NCI-H446 treated with DMSO at 0.1 percent for 48 hours (cell line): ENCODE measurements at regions not wholly inside any gene's neighbourhood (a gene's known extent, or its start where the extent isn't known, plus 50 kb on each side); places are given as distances from the start of the nearest gene placed in this dataset.

Experiments used
- DNase-seq: peaks from one replicate; lab custom pipeline; 2025; lab: John Stamatoyannopoulos, UW

DNA sequence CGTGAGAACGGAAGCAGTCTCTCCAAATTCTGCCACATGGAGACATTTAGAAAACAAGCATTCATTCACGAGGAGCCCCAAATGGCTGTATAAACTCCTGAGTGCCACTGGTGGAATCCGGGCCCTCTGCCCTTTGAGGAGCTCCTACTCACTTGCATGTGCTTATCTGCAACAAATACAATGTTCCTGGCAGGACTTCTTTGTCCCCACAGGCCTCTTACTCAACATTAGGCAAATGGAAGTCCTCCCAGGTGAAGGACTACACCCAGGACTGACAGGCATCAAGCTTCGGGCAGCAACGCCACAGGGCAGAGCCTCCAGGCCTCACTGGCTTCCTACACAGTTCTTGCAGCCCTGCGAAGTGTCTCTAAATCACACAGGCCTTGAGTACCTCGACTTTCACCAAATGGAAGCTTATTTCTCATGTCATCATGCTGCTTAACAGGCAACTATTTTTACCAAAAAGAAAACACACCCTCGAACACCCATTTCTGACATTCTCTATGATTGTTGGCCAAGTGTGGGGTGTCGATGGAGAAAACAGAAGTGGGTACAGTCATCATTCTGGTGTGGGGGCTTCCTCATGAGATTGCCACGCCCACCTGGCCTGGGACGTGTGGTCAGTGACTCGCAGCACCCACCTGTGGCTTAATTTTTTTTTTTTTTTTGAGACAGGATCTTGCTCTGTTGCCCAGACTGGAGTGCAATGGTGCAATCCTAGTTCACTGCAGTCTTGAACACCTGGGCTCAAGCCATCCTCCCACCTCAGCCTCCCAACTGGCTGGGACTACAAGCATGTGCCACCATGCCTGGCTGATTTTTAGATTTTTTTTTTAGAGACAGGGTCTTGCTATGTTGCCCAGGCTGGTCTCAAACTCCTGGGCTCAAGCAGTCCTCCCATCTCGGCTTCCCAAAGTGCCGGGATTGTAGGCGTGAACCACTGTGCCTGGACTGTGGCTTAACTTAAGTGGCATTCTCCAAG is 186.8 kb upstream of the GLI2 start:
- no peak for DNase-seq

- DNase-seq: no peak
Observed at GRCh38 chr2:120549841-120550240, 185.8 kb upstream of the GLI2 start.

GRCh38 chr2:120550282-120550681 is 185.4 kb upstream of the GLI2 start:
- no peak for DNase-seq

DNA sequence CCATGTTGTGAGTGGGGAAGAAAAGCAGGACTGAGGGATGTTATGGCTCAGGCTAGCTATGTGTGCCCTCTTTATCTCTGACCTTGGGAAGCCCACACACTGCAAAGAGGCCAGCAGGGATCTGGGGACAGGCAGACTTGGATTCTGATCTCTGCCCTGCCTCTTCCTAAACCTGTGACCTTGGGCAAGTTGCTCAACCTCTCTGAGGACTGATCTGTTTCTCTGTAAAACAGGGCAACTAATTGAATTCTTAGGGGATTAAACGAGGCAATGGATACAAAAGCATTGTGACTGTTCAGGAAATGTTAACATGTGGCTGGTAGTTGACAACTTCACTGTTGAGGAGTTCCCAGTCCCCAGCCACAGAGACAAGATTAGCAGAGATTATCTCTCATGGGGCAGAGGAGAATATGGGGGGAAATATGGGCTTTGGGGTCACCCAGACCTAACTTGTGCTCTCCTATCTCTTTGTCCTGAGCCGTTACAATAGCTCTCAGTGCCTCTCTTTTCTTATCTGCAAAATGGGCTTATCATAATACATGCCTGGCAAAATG is 184.7 kb upstream of the GLI2 start:
- no peak for DNase-seq

GRCh38 chr2:120551522-120551921 is 184.1 kb upstream of the GLI2 start:
- DNase-seq: no peak

DNA sequence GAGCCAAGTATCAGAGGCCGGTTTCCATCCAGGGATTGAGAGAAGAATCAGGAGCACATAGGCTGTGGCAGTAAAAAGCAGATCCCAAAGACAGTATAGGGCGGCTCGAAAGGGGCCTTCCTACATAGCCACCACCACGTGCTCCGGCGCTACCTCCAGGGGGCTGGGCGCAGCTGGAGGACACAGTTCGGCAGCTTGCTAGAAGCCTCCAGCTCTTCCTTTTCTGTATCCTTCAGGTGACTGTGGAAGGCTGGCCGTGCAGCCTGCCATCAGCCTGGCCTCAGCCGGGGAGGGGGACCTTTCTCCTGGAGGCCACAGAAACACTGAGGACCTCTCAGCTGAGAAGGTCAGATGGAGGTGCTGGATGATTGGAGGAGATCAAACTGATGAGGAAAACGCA is 183.6 kb upstream of the GLI2 start:
- DNase-seq: no peak

- DNase-seq: no peak
Observed at GRCh38 chr2:120552800-120553481, 182.7 kb upstream of the GLI2 start.

GRCh38 chr2:120554625-120555032 is 181.0 kb upstream of the GLI2 start:
- no peak for DNase-seq

DNA sequence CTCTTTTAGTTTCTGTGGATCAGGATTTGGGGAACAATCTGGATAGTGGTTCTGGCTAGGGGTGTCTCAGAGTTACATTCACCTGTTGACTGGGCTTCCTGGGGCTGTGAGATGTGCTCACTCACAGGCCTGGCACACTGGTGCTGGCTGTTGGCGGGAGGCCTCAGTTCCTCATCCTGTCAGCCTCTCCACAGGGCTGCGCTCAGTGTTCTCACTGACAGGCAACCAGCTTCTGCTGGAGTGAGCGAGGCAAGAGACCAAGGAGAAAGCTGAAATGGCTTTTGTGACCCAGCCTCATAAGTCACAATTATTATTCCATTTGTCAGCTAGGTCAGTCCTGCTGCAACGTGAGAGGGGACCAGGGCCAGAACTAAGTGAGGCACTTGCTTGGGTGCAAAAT is 180.6 kb upstream of the GLI2 start:
- no peak for DNase-seq

DNA sequence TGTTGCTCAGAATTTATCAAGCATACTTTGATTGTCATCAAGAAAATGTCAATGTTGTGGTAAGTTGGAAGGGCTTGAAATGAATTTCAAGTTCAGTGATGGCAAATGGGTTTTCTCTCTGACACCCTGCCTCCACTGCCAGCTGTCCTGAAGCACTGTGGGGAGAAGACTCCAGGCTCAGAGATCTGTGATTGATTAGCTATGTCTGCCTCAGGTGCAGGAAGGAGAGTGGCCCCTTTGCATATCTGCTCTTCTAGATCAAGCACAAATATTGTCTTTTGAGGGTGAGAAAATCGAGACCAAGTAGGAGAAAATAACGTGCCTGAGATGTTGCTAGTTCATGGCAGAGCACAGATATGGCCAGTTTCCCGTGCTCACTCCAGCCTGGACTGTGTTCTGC is 178.8 kb upstream of the GLI2 start:
- no peak for DNase-seq

DNA sequence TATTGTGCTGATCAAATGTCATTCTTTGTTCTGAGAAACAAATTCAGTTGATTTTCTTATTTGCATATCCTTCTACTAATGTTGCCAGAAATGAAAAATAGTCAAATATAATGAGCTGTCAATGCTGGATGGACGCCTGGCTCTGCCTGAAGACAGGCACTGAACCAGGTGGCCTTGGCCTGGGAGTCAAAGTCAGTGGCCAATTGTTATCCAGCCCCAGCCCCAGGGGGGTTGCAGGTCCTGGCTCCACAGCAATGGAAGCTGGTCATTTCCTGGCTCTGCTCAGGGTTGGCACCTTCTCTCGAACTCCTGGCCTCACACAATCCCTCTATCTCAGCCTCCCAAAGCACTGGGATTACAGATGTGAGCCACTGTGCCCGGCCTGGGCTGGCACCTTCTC is 176.8 kb upstream of the GLI2 start:
- DNase-seq: no peak

DNA sequence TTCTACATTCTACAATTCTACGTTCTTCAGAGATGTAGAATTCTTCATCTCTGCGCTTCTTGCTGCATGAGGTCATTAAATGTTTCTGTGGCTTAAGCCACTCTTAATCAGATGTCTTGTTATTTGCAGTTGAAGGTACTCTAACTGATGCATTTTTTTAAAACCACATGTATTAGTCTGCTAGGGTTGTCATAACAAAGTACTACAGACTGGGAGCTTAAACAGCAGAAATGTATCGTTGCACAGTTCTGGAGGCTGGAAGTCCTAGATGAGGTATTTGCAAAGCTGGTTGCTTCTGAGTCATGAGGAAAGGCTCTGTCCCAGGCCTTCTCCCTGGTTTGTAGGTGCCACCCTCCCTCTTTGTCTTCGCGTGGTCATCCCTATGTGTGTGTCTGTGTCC is 176.3 kb upstream of the GLI2 start:
- DNase-seq: no peak

- no peak for DNase-seq
Observed at GRCh38 chr2:120560330-120560729, 175.3 kb upstream of the GLI2 start.

DNA sequence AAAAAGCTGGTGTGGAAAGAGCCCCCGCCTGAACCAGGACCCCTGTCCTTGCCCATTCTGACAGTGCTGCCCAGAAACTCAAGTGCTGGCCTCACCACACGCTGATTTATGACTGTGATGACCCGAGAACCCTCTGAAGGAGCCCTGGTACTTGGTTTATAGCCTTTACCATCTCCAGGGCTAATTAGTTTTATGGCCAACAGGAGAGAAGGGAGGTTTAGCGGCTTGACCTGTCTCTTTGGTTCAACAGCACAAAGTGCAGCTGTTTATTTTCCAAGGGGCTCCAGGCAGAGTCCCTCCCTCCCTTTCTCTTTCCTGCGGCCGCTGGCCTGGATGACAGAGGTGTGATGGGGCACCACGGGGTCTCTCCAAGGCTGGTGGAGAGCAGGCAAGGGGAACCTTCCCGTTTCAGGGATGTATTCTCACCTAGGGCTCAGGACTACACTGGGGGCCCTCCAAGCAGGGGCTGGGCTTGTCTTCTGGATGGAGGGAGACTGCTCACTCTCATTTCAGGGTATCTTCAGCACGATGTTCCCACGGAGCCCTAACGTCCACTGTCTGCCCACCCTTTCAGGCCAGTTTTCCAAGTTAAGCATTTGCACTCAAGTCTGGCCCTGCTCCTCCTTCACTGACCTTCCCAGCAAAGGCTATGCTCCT is 174.2 kb upstream of the GLI2 start:
- no peak for DNase-seq

DNA sequence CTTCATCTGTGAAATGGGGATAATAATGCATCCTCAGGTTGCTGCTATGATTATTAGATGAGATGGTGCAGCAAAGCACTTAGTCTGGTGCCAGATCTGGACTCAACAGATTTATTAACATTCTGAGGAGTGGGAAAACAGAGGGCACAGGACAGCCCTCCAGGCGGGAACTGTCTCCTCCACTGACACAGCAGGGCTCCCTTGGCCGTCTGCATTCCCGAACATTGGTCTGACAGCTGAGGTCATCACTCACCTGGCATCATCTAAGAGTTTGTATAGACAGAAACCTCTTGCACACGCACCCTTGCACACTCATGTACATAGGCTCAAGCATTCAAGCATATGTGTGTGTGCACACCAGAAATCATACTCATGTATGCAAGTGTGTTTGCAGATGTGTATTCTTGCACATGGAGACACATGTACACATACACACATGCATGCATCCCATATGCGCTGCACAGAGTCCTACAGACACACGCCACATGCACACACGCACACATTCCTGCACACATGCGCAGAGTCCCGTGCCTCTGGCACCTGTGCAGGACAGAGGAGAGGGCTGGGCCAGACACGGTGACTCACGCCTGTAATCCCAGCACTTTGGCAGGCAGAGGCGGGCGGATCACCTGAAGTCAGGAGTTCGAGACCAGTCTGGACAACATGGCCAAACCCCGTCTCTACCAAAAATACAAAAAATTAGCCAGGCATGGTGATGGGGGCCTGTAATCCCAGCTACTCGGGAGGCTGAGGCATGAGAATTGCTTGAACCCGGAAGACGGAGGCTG is 173.3 kb upstream of the GLI2 start:
- no peak for DNase-seq

DNA sequence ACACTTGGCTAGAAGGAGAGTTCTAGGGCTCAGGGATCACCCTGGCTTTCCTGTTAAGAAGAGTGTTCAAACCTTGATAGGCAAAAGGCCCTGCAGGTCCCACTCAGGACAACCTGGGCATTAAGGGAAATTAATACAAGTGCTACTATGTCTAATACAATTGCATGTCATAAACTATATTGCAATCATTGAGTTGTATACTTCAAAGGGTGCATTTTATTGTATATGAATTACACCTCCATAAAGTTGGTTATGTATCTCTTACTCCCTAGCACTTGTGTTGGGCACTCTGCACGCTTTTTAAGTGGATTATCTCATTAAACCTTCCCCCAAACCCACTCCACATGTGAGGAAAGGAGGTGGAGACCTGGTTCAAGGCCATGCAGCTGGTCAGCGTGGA is 172.1 kb upstream of the GLI2 start:
- no peak for DNase-seq

GRCh38 chr2:120564213-120565094 is 171.2 kb upstream of the GLI2 start:
- no peak for DNase-seq

- no peak for DNase-seq
Observed at GRCh38 chr2:120565095-120565460, 170.6 kb upstream of the GLI2 start.

GRCh38 chr2:120565929-120566328 is 169.7 kb upstream of the GLI2 start:
- no peak for DNase-seq

GRCh38 chr2:120566331-120567035 is 169.2 kb upstream of the GLI2 start:
- DNase-seq: no peak
